ENCODE measurements at regions not wholly inside any gene's neighbourhood (a gene's known extent, or its start where the extent isn't known, plus 50 kb on each side); places are given as distances from the start of the nearest gene placed in this dataset.
"Not testable (repeated sequence)": the region's sequence is repeated elsewhere in the genome, so short reads cannot be mapped to it uniquely, and the experiment has no call there.

DNA sequence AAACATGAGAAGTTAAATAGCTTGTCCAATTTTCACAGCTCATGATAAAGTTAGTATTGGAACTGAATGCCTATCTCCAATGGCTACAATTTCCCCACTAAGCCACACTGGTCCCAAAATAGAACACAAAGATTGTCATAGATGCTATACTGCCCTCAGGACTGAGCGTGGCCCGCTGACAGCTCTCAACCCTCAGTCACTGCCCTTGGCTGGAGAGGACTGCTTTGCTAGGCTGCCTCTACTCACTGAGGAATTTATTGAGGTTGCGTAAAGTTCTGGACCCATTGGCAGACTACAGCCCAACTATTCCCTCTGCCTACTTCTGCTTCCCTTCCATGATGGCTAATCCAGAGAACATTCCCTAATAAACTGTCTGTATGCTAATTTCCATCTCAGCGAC lies 165.5 kb upstream of the BET1 start:
- DNase-seq (ENCODE audit: low read depth in 3 of 3, low spot score in 2 of 3), result no peak

- DNase-seq (ENCODE audit: low read depth in 3 of 3, low spot score in 2 of 3), result no peak
Observed at GRCh38 chr7:94170836-94171235, 166.7 kb upstream of the BET1 start.

GRCh38 chr7:94173436-94173835 lies 169.3 kb upstream of the BET1 start:
- no peak for DNase-seq (ENCODE audit: low read depth in 3 of 3, low spot score in 2 of 3)

DNA sequence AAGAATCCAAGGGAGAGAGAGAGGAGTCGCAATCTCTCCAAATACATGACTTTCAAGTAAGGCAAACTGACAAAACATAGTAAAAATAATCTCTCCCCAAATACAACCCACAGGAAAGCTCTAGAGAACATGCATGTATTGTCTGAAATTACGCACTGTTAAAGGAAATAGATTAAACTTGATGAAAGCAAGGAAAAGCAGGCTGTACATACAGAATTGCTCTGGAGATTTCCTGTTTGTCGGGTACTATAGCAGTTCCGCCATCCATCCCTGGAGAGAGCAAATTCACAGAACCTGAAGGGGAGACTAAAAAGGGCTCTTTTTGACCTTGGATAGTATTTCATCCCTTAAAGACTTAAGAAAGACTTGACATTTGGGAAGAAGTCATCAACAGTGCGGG lies 170.2 kb upstream of the BET1 start:
- no peak for DNase-seq (ENCODE audit: low read depth in 3 of 3, low spot score in 2 of 3)

- no peak for DNase-seq (ENCODE audit: low read depth in 3 of 3, low spot score in 2 of 3)
Observed at GRCh38 chr7:94174956-94175355, 170.8 kb upstream of the BET1 start.

DNA sequence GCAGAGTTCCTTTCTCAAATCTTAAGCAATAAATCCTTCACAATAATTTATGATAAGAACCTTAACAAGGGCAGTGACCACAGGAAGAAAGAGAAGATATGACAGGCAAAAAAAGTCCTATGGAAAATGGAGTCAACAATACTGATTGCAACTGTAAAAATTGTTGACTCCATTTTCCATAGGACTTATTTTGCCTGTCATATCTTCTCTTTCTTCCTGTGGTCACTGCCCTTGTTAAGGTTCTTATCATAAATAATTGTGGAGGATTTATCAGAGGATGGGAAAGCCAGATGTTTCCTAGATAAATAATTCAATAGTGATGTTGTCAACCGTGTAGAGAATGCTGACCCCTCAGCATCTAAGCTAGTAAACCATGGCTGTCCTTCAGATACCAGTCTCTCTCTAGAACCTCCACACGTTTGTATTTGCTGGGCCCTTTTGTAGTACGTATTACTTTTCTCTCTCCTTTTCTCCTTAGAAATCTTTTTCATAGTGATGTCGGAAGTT lies 172.6 kb upstream of the BET1 start:
- DNase-seq (ENCODE audit: low read depth in 3 of 3, low spot score in 2 of 3), result no peak

DNA sequence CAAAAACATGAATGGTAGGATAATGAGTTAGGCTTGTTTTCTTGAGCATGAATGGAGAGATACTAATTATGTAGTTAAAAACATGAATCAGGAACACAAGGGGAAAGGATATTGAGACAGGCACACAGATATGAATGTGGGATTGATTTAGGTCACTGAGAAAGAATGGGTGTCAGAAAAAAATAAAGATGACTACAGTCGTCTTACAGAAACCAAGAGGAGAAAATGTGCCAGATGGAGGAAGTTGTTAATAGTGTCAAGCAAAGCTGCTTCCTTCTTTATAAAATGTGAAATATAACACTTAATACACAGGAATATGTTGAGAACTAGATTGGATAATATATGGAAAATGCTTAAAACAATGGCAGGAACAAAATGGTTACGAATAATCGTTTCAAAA lies 173.3 kb upstream of the BET1 start:
- no peak for DNase-seq (ENCODE audit: low read depth in 3 of 3, low spot score in 2 of 3)

- DNase-seq (ENCODE audit: low read depth in 3 of 3, low spot score in 2 of 3), result no peak
Observed at GRCh38 chr7:94178230-94178629, 174.1 kb upstream of the BET1 start.

- DNase-seq (ENCODE audit: low read depth in 3 of 3, low spot score in 2 of 3), result no peak
Observed at GRCh38 chr7:94179466-94179865, 175.3 kb upstream of the BET1 start.

DNA sequence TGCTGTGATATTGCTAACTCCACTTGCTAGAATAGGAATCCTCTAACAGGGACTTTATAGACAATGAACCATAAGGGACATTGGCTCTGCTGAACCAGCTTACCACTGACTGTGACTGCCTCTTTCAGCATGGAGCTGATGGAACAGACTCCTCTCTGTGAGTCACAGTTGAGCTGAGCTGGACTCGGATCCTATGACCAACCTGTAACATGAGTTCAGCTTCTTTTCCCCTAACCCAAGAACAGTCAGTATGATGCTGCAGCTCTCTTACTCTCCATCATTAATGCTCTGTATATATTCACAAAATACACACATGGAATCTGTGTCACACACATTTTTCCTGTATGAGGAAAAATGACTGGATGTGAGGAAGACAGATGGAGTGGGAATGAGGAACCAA lies 177.9 kb upstream of the BET1 start:
- DNase-seq (ENCODE audit: low read depth in 3 of 3, low spot score in 2 of 3), result no peak

GRCh38 chr7:94182721-94183120 lies 178.6 kb upstream of the BET1 start:
- DNase-seq (ENCODE audit: low read depth in 3 of 3, low spot score in 2 of 3), result no peak

- peak in 1 of 3 donors; percentile 7 for DNase-seq (ENCODE audit: low read depth in 3 of 3, low spot score in 2 of 3)
Observed at GRCh38 chr7:94183289-94183749, 179.2 kb upstream of the BET1 start.

- DNase-seq (ENCODE audit: low read depth in 3 of 3, low spot score in 2 of 3), result no peak
Observed at GRCh38 chr7:94183891-94184290, 179.7 kb upstream of the BET1 start.

GRCh38 chr7:94188350-94188749 lies 184.2 kb upstream of the BET1 start:
- DNase-seq (ENCODE audit: low read depth in 3 of 3, low spot score in 2 of 3), result no peak

DNA sequence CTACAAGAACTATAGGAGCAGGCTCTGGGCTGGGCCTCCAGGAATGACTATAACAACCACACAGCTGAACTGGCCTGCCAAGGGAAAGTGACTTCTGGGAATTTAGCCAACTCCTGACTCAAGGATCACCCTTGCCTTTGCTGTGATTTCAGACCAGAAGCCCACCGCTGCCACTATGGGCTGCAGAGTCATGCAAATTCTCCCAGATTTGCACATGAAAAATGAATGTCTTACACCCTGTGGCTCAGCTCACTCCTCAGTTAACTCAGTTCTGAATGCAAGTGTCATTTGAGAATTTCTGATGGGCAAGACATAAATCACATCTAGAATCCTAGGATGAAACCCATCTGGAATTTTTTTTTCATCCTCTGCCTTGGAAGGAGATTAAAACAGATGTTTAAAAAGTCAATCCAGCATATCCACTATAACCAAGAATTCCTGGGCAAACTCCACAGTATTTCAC lies 186.5 kb upstream of the BET1 start:
- DNase-seq (ENCODE audit: low read depth in 3 of 3, low spot score in 2 of 3), result peak in 1 of 3 donors; percentile 4

DNA sequence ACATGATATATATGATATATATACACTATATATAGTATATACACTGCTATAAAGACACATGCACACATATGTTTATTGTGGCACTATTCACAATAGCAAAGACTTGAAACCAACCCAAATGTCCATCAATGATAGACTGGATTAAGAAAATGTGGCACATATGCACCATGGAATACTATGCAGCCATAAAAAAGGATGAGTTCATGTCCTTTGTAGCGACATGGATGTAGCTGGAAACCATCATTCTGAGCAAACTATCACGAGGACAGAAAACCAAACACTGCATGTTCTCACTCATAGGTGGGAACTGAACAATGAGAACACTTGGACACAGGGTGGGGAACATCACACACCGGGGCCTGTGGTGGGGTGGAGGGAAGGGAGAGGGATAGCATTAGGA lies 190.3 kb upstream of the BET1 start:
- not testable (repeated sequence) for DNase-seq (ENCODE audit: low read depth in 3 of 3, low spot score in 2 of 3)

GRCh38 chr7:94195201-94195600 lies 191.0 kb upstream of the BET1 start:
- no peak for DNase-seq (ENCODE audit: low read depth in 3 of 3, low spot score in 2 of 3)

GRCh38 chr7:94195813-94196212 lies 191.7 kb upstream of the BET1 start:
- DNase-seq (ENCODE audit: low read depth in 3 of 3, low spot score in 2 of 3), result no peak

GRCh38 chr7:94205529-94205928 lies 189.2 kb upstream of the COL1A2 start:
- DNase-seq (ENCODE audit: low read depth in 3 of 3, low spot score in 2 of 3), result no peak

DNA sequence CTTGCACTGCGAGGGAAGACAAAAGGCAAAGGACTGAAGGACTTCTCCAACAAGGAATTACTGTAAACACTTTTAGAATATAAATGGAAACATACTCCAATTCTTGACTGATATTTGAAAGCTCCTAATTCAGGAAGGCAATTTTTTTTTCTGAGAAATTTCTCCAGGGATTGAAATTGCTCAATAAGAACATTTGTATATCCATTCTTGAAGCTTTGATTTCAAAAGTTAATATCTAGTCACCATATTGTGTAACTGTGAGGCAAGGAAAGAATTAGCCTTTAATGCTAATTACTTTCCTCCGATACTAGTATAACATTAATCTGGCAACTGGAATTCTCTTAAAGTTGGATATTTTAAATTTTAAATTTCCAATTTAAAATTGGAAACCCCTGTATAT lies 188.4 kb upstream of the COL1A2 start:
- DNase-seq (ENCODE audit: low read depth in 3 of 3, low spot score in 2 of 3), result no peak

GRCh38 chr7:94212160-94212559 lies 182.5 kb upstream of the COL1A2 start:
- no peak for DNase-seq (ENCODE audit: low read depth in 3 of 3, low spot score in 2 of 3)

GRCh38 chr7:94216944-94217461 lies 177.7 kb upstream of the COL1A2 start:
- DNase-seq (ENCODE audit: low read depth in 3 of 3, low spot score in 2 of 3), result no peak

DNA sequence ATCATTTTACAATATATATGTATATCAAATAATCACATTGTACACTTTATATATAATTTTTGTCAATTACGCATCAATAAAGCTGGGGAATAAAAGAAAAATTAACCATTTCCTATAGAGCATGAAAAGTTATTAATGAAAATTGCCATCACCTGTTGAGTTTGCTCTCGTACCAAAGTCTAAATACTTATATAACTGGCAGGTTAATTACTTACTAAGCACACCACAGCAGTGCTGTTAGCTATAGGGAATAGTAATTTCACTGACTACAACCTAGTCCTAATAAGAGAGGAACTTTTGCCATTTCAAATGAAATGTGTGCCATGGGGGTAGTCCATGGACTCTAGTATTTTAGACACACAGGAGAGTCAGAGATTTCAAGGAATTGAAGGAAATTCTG lies 176.9 kb upstream of the COL1A2 start:
- no peak for DNase-seq (ENCODE audit: low read depth in 3 of 3, low spot score in 2 of 3)

Measured in right renal cortex interstitium (tissue), 3 donors.